ENCODE measurements at regions not wholly inside any gene's neighbourhood (a gene's known extent, or its start where the extent isn't known, plus 50 kb on each side); places are given as distances from the start of the nearest gene placed in this dataset.

DNA sequence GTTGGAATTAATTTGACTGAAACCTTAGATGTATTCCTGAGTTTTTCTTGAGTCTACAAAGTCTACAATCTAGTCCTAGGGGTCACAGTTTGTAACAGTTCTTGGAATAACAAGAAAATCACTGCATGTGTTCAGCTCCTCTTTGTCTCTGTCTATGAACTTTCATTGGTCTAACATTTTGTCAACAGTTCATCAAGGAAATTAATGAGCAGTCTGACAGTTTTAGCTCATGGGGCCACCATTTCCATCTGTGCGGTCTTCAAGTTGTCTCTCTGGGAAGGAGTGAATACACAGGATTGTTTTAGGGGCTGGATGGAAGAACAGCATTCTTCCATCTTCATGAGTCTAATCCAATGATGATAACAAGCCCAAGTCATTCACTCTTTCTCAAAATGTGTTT is 276.4 kb downstream of the TMEM167A start:
- FAIRE-seq = no peak

DNA sequence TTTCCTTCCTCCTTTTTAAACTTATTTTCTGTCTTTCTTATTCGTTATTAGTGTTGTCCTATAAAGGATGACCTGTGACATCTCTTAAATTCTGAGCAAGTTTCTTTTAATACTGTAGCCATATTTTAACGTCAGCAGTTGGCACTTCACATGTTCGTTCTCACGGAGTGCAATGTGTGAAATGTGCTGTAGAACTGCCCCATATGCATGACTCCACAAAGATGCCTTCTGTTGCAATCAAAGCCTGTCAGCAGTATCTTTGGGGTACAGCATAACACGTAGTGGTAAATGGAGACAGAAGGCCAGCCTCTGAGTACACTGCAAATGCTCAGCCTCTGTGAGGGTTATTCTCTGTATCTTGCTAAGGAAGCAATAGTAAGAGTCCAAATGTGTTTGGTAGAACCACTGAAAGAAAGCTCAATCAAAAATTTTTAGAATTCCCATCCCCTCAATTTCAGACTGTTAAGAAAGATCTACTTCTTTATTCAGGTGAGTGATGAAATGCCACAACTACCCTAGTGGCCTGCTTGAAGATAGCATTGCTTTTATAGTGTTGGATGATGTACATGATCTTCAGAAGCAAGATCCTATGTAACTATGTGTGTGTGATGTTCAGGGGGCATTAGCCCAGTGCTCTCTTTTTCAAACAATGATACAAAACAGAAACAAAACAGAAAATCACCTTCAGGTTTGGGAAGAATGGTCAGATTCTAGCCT is 277.7 kb downstream of the TMEM167A start:
- no peak for FAIRE-seq

DNA sequence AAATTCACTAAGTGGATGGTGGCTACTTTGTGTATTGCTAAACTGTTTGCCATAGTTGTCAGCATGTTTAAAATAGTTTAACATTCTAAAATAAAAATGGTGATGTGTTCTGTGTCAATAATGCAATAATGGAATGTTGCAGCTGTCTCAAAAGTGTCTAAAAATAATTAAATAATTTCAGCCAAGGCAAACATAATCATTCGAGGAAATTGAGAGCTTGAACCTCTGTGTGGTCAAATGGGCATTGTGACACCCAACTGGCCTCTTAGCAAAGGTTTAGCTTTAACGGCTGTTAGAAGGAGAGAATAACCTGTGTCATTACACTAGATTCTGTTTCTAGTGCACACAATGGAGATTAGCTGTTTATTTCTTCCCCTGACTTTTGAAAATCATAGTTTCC is 278.5 kb downstream of the TMEM167A start:
- FAIRE-seq = no peak

DNA sequence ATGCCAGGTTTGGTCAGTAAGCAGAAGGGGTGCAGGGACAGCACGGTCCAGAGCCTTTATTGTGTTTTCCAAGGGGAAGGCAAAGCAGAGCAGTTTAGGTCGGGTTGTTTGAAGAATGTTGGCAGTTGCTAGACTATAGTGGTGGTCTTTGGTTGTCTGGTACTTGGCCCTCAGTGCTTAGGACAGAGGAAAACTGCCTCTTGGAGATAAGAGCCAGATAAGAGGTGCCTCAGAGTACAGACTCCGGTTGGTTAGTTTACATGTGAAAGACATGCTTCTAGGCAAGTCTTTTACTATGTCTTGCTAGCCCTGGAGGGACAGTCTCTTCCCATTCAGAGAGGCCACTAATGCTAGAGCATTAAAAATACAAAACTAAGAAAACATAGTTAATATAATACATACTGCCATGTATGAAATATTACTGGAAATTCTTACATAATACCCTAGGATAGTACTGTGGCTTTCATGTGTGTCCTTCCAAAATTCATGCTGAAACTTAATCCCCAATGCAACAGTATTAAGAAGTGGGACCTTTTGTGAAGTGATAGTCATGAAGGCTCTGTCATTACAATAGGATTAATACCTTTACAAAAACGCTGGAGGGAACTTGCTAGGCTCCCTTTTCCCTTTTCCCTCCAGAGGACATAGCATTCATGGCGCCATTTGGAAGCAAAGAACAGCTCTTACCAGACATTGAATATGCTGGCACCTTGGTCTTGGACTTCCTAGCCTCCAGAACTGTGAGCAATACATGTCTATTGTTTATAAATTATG is 280.4 kb downstream of the TMEM167A start:
- FAIRE-seq = no peak

DNA sequence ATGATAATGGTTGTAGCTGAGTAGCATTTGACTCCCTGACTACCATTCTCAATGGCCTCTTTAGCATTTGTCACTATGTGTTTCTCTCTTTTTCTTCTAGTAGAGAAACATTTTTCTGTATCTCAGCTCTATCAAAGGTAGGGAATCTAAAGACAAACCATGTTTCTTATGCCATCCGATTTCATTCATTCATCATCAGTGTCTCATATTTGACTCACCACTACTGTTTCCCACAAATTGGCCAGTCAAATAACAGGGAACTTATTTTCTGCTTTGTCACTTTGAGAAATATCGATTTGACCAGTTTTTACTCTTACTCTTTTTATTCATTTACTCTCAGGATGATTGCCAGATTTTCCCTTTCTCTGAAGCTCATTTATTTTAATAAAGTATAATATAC is 282.3 kb downstream of the TMEM167A start:
- FAIRE-seq = no peak

DNA sequence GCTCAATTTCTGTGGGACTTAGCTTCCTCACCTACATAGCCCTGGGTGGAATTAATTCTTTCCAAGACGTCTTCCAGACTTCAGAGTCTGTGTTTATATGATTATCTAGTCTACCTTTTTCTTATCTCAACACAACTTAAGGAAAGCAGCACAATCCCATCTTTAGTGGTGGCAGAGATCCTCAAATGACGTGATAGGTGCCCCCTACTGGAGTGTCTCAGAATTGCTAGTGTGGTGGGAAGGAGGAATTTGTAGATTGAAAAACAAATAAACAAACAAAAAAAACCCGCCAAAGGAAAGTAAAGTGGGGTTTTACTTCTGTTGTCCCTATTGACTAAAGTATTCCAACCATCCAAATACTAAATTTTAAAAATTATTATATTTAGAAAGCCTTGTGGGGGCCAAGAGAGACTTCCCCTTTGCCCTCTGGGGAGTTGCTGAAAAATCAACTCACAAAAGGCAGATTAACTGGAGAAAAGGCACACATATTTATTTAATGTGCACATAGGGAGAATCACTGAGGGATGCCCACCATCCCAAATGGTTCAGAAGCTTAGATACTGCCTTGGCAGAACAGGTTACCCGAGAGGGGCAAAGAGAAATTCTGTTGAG is 283.3 kb downstream of the TMEM167A start:
- FAIRE-seq = no peak

DNA sequence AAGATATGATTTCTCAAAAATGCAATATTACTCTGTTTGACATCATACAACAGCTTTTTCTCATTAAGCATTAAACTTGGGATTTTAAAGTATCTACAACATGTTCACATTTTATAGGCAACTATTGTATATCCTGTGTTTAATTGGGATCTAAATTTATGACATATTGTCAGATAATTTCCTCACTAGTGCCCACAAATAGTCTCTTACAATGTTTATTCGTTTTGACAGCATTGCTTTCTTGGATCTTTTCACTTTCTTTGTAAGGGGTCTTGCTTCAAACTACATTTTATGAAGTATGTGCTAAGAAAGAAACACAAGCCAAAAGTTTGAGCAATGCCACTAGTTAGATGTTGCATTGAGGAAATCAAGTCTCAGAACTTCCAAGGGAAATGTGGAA is 285.1 kb downstream of the TMEM167A start:
- FAIRE-seq = no peak

DNA sequence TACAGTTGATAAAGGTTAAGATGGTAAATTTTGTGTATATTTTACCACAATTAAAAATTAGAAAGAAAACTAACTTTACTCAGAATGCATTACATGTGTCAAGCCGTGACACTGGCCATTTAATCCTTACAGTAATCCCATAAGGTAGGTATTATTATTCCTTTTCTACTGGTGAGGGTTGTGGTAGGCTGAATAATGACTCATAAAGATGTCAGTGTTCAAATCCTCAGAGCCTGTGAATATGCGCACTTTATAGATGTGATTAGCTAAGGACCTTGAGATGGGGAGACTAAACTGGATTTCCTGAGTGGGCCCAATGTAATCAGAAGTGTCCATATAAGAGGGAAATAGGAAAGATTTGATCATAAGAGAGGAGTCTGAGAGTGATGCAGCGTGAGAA is 288.1 kb downstream of the TMEM167A start:
- FAIRE-seq = no peak

DNA sequence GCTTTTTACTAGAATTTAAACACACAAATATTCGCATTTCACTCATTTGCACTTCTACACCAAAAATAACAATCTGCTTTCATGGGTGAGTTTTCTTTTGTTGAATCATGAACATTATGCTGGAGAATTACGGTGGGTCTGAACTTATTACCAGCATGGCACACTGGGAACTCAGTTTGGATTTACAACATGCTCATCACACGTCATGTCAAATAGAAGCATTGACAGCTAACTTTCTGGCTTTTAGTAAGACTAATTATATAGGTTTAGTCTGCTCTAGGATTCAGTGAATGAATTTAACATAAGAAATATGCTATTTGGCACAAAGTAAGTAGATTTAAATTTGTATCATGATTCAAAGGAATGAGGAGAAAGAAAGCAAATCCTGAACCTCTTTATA is 290.4 kb downstream of the TMEM167A start:
- FAIRE-seq = no peak

DNA sequence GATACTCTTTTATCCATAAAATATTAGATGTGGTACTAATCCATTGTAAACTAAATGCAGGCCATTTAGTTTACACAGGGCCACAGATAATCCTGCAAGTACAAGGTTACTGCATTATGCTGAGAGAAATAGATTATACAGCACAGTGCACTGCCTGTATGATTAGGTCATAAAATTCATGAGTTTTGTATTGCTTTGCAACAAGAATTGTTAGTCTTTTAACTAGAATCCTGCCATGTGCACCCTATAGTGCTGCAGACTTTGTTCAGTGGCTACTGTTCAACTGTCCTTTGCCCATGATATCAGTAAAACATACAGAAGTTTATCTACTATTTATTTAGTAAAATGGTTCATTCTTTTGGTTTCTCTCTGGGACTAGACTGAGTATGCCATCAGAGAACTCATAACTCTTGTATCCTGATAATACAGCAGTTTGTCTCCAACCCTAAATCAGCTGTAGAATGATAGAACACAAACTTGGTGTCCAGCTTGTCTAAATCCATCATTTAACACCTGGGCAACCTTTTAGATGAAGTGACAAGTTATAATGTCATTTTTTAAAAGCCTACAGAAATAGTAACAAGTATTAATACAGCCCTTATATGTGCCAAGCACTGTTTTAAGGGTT is 291.2 kb downstream of the TMEM167A start:
- FAIRE-seq = no peak

DNA sequence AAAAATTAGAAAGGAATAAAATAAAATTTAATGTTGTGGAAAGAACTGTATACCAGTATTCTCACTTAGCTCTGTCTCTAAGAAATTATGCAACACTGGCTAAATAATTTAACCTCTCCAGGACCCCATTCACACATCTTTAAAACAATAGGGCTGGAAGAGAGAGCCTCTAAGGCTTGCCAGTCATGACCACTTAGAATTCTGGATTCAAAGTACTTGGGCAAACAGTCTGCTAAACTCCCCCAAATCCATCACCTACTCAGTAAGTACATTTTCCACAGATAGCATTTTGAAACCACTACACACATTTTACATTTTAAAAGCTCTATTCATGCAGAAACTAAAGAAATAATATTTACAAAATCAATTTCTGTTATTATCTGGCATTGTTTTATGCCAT is 291.7 kb downstream of the TMEM167A start:
- no peak for FAIRE-seq

DNA sequence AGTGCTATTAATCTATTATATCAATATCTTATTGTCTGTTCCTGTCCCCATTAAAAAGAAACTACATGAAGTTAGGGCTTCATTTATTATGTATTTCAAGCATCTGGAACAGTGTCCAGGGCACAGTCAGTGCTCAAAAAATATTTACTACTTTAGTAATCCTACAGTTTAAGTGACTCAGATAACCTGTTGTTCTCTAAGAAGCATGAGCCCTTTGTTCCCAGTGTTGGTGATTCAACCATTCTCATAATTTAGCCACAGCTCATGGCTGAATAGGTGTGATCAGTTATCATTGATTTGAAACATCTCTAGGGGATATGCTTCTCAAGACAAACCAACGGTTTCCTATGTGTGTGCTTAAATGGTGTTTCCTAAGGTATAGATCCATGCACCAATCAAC is 292.7 kb downstream of the TMEM167A start:
- no peak for FAIRE-seq

DNA sequence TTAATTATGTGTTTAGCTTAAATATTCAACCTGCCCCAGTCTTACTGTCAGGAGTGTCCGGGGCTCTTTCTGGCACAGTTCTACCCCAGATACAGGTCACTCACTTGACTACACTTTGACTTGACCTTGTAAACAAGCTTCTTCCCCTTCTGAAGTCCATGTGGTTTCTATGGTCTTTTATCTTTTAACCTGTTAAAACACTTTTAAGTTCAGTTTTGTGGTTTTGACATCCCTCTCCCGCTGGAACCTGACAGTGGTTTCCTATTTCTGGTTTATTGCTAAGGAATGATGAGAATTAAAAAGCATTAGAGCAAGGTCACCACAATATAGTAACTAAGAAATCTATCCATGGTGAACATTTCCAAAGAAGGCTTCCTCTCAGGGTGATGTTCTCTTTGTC is 300.1 kb downstream of the TMEM167A start:
- FAIRE-seq = no peak

DNA sequence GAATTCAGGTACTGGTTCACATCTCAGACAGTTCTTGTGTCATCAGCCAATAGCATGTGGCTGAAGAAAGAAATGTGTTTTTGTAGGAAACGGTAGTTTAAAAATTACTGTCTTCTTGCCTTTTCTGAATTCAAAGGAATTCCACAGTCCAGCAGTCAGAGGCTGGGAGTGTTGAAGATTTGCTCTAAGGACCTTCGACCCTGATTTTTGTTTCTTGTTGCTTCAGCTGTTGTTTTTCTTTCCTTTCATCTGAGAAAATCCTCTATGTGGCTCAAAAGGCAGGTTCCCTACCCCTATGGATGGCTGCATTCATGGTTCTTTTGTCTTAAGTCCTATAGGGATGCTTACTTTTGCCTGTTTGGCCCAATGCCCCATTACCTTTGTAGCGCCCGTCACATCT is 304.9 kb downstream of the TMEM167A start:
- FAIRE-seq = no peak

DNA sequence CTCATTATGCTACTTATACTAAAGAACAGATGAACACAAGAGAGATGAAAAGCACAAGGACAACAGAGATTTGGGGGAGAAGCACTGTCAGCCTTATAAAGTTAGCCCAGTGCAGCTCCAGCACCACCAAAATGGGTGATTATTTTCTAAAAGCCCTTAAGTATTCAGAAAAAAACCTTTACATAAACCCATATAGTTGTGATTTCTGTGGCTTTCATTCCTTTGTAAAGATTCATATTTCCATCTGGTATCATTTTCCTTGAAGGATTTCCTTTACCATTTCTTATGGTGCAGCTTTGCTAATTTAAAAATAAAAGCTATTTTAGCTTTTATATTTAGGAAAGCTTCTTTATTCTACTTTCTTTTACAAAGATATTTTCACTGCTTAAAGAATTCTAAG is 311.0 kb downstream of the TMEM167A start:
- no peak for FAIRE-seq

DNA sequence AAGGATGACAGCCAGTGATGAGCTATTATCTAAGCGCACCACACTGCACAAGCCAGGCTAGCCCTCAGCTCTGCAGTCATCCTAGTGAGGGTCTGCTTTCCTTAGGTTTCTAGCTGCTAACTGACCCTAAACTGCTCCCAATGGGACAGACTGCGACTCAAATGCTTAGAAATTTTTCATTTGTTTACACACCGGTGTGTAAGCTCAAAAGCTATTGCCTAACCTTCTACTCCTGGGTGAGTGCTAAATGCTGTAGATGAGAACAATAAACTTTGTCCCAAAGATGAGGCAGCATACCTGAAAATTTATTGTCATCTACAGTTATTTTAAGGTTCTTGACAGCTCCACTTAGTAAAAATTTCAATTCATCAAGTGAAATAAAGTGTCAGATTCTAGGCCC is 311.4 kb downstream of the TMEM167A start:
- FAIRE-seq = no peak

DNA sequence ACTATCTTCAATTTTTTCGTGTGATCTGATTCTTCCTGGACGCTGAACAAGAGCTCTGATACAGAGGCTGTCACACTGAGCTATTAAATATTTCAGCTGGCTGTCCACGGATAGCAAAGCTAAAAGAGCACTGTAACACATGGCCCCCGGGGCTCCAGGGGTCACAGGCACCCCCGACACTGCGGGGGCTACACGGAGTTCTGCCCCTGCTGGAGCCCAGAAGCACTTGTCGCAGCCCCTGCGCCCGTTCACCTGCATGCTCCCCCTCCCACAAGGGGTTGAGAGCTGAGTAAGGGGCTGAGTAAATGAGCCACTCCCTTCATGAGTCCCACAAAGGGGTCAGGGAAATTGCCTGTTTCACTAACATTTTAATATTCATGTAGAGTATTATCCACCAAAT is 316.3 kb downstream of the TMEM167A start:
- no peak for FAIRE-seq

DNA sequence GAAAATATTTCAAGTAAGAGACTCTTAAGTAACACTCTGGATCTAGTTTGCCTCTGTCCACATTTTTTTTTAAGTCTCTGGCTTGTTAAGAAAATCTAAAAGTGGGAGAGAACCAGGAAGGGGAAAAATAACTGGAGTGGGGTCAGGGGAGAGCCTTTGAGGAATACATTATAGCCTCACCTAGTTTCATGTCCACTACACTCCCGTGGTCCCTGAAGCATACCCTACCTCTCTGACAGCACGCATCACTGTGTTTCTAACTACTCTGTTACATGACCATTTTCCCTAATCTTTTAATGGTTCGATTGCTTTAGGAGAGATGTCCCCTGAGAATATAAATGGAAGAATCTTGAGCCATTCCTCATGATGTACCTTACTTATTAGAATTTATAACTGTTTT is 318.3 kb downstream of the TMEM167A start:
- FAIRE-seq = no peak

DNA sequence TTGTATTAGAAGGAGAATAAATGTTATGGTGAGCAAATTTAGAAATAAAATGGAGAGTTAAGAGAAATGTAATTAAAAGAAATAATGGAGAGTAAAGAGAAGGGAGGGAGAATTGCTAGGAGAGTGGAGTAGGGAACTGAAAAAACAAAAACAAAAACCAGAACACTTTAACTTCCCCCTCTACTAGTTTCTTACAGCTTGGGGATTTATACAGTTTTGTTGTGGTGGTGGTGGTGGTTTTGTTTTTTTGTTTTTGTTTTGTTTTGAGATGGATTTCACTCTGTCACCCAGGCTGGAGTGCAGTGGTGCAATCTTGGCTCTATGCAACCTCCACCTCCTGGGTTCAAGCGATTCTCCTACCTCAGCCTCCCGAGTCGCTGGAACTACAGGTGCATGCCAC is 322.4 kb downstream of the TMEM167A start:
- no peak for FAIRE-seq

DNA sequence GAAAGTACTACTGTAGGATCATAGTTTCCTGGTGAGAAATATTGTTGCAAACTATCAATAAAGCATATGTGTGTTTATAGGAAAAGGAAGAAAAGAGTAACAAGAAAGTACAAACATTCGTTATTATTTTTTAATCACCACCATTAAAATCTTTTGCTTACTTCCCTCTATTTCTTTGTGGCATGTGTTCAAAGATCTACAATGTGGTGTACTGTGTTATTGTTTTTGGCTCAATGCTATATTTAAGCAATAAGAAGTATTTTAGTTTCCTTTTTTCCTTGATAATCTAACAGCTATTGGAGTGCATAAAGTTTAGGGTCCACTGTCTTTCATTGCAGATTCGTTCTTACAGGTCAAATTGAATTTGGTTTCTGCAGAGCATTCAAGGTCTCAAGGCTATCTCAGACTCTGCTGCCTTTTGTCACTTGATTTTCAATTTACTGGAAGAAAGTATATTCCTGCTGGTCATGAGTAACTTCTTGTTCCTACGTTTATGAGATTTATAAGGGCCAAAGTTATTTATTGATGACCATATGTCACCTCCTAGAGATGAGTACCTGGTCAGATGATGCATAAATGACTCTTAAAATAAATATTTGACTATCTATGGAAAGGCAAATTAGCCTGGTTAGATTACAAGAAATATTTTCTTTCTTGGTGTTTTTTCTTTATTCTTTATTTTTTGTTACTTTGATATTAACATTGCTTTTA is 323.0 kb downstream of the TMEM167A start:
- no peak for FAIRE-seq

DNA sequence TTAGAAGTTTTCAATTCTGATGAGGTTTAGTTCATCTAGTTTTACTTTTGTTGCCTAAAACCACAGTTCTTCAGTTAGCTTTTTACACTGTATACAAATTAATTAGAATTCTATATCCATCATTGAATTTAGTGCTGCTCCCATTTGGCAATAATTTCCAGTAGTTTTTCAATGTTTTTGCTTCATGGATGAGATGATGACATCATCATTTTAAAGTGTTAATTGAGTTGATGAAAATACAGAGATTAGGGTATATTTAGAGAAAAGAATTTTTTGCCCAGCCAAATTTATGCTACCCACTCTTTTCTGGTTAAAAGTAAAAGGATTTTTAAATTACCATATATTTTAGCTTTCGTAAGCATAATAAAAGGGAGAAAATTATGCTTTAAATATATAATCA is 323.8 kb downstream of the TMEM167A start:
- FAIRE-seq = no peak

DNA sequence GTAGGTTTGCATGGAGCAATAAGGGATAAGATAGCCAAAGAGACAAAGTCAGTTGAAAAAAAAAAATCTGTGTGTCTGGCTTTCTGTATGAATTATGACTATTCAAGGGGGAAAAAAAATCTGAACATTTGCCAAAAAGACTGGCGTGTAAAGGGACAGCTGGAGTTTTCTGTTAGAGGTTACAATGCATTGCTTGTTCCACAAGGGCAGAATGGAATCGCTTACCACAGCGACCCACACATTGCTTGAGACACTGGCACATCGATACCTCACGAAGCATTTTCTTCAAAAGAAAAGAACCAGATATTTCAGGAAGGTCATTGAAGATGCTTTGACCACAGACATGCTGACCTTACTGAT is 327.8 kb downstream of the TMEM167A start:
- FAIRE-seq = no peak

Data from A204.1 (cell line).